HFFc6 (cell line): ENCODE measurements at regions not wholly inside any gene's neighbourhood (a gene's known extent, or its start where the extent isn't known, plus 50 kb on each side); places are given as distances from the start of the nearest gene placed in this dataset.

Source experiments
- DNase-seq: peaks from one replicate; pipeline ENCODE4 v3.0.0-alpha.2; 2018
- H3K27ac Mint-ChIP-seq: 2 replicates; pipeline ENCODE4 v1.8.0; 2020; ENCODE audit warnings: mild to moderate bottlenecking, mixed read lengths
- H3K27me3 Mint-ChIP-seq: 2 replicates; pipeline ENCODE4 v1.8.0; 2021; ENCODE audit warnings: mild to moderate bottlenecking, moderate library complexity, mixed read lengths; ENCODE audit not compliant: insufficient read depth
- H3K36me3 Mint-ChIP-seq: 2 replicates; pipeline ENCODE4 v1.8.0; 2021; ENCODE audit warnings: low read depth, mixed read lengths
- H3K4me1 Mint-ChIP-seq: 2 replicates; pipeline ENCODE4 v1.8.0; 2020; ENCODE audit warnings: low read depth, mixed read lengths
- H3K4me3 Mint-ChIP-seq: 2 replicates; pipeline ENCODE4 v1.8.0; 2020; ENCODE audit warnings: mild to moderate bottlenecking, moderate library complexity, mixed read lengths
- H3K9me3 Mint-ChIP-seq: 2 replicates; pipeline ENCODE4 v1.8.0; 2020; ENCODE audit warnings: mild to moderate bottlenecking, mixed read lengths
- CTCF ChIP-seq: fragments of 200-600 bp; sonication (generic); IDR thresholded peaks from 2 replicates; pipeline ENCODE4 v1.5.0; 2021; ENCODE audit warnings: antibody characterized with exemption, mild to moderate bottlenecking

GRCh38 chr20:60485012-60485760 is 527.0 kb downstream of the CDH26 start:
- TF ChIP-seq CTCF = no peak
- H3K36me3 Mint-ChIP-seq = no peaks in the 10 kb centered on the region
- peaks cover 8% of the 10 kb centered on the region for H3K27me3 Mint-ChIP-seq
- H3K27ac Mint-ChIP-seq = no peak overlapping the region
- DNase-seq = no peak
- no peak overlapping the region for H3K4me3 Mint-ChIP-seq
- H3K4me1 Mint-ChIP-seq = no peaks in the 10 kb centered on the region
- peaks cover 32% of the 10 kb centered on the region for H3K9me3 Mint-ChIP-seq

GRCh38 chr20:60486315-60486714 is 528.1 kb downstream of the CDH26 start:
- H3K27ac Mint-ChIP-seq = no peak overlapping the region
- no peaks in the 10 kb centered on the region for H3K36me3 Mint-ChIP-seq
- H3K9me3 Mint-ChIP-seq = peaks cover 24% of the 10 kb centered on the region
- TF ChIP-seq CTCF = no peak
- no peaks in the 10 kb centered on the region for H3K4me1 Mint-ChIP-seq
- H3K4me3 Mint-ChIP-seq = no peak overlapping the region
- peaks cover 8% of the 10 kb centered on the region for H3K27me3 Mint-ChIP-seq
- DNase-seq = no peak

GRCh38 chr20:60486937-60487336 is 528.7 kb downstream of the CDH26 start:
- no peak for TF ChIP-seq CTCF
- Mint-ChIP-seq H3K36me3 (no peaks in the 10 kb centered on the region), H3K4me3 (no peak overlapping the region), H3K27ac (no peak overlapping the region), H3K9me3 (peaks cover 22% of the 10 kb centered on the region), H3K4me1 (no peaks in the 10 kb centered on the region), H3K27me3 (peaks cover 8% of the 10 kb centered on the region)
- DNase-seq = no peak

GRCh38 chr20:60490217-60491050 is 532.2 kb downstream of the CDH26 start:
- Mint-ChIP-seq H3K4me1 (no peaks in the 10 kb centered on the region), H3K27me3 (peaks cover 6% of the 10 kb centered on the region), H3K9me3 (peaks cover 10% of the 10 kb centered on the region), H3K27ac (no peak overlapping the region), H3K4me3 (no peak overlapping the region), H3K36me3 (no peaks in the 10 kb centered on the region)
- DNase-seq = no peak
- no peak for TF ChIP-seq CTCF

- no peak for TF ChIP-seq CTCF
- Mint-ChIP-seq H3K9me3 (peaks cover 8% of the 10 kb centered on the region), H3K4me3 (no peak overlapping the region), H3K27me3 (peaks cover 6% of the 10 kb centered on the region), H3K4me1 (no peaks in the 10 kb centered on the region), H3K27ac (no peak overlapping the region), H3K36me3 (no peaks in the 10 kb centered on the region)
- DNase-seq = no peak
Observed at GRCh38 chr20:60491051-60491581, 532.9 kb downstream of the CDH26 start.
